Renal pelvis (tissue), 1 donor: ENCODE measurements at regions not wholly inside any gene's neighbourhood (a gene's known extent, or its start where the extent isn't known, plus 50 kb on each side); places are given as distances from the start of the nearest gene placed in this dataset.

Experiments
- DNase-seq: peaks from one replicate; pipeline ENCODE4 v3.0.0-alpha.2; 2013

- DNase-seq: no peak
Measured at GRCh38 chr9:129489838-129490582, 130.9 kb downstream of the C9orf50 start.

GRCh38 chr9:129487658-129488483, 133.0 kb downstream of the C9orf50 start:
- DNase-seq: no peak

GRCh38 chr9:129486756-129487657, 133.9 kb downstream of the C9orf50 start:
- no peak for DNase-seq

- no peak for DNase-seq
Measured at GRCh38 chr9:129485145-129485774, 135.6 kb downstream of the C9orf50 start.

GRCh38 chr9:129484352-129485000, 136.4 kb downstream of the C9orf50 start:
- DNase-seq: no peak

GRCh38 chr9:129483415-129484351, 137.2 kb downstream of the C9orf50 start:
- DNase-seq: no peak

- peak; percentile 94 for DNase-seq
Measured at GRCh38 chr9:129482521-129483414, 138.1 kb downstream of the C9orf50 start.

GRCh38 chr9:129481810-129482511, 138.9 kb downstream of the C9orf50 start:
- no peak for DNase-seq

GRCh38 chr9:129481424-129481809, 139.5 kb downstream of the C9orf50 start:
- DNase-seq: no peak

GRCh38 chr9:129480745-129481144, 140.2 kb downstream of the C9orf50 start:
- DNase-seq: no peak

- no peak for DNase-seq
Measured at GRCh38 chr9:129480227-129480626, 140.7 kb downstream of the C9orf50 start.

- no peak for DNase-seq
Measured at GRCh38 chr9:129479631-129480011, 141.3 kb downstream of the C9orf50 start.

- no peak for DNase-seq
Measured at GRCh38 chr9:129478961-129479630, 141.8 kb downstream of the C9orf50 start.

- DNase-seq: no peak
Measured at GRCh38 chr9:129478461-129478860, 142.4 kb downstream of the C9orf50 start.

GRCh38 chr9:129476821-129477611, 143.9 kb downstream of the C9orf50 start:
- no peak for DNase-seq

GRCh38 chr9:129474740-129475404, 146.0 kb downstream of the C9orf50 start:
- DNase-seq: no peak
